Esophagus muscularis mucosa (tissue), 4 donors: ENCODE measurements at regions not wholly inside any gene's neighbourhood (a gene's known extent, or its start where the extent isn't known, plus 50 kb on each side); places are given as distances from the start of the nearest gene placed in this dataset.
"Not testable (repeated sequence)": the region's sequence is repeated elsewhere in the genome, so short reads cannot be mapped to it uniquely, and the experiment has no call there.

ENCODE experiments used
- DNase-seq: peaks from one replicate; pipeline ENCODE4 v3.0.0-alpha.2; 2017; ENCODE audit errors: extremely low spot score
- H3K27ac ChIP-seq, 4 donors: fragments of 200-600 bp; sonication (generic); replicated peaks in 1 of 4; 1 replicate in 3 of 4; 2 replicates in 1 of 4; pipeline ENCODE4 v1.5.1; 2016 to 2019; ENCODE audit warnings: mild to moderate bottlenecking in 1 of 4
- H3K27me3 ChIP-seq, 4 donors: fragments of 200-600 bp; sonication (generic); one replicate each; pipeline versions ENCODE4 v1.5.1 to v1.6.0; 2016 to 2019
- H3K36me3 ChIP-seq, 4 donors: fragments of 200-600 bp; sonication (generic); one replicate each; pipeline ENCODE4 v1.5.1; 2016 to 2019
- H3K4me1 ChIP-seq, 4 donors: fragments of 200-600 bp; sonication (generic); one replicate each; pipeline ENCODE4 v1.5.1; 2016 to 2019
- H3K4me3 ChIP-seq, 4 donors: fragments of 200-600 bp; sonication (generic); 1 replicate in 2 of 4; 2 replicates in 2 of 4; pipeline ENCODE4 v1.5.1; 2016 to 2019; ENCODE audit warnings: mild to moderate bottlenecking in 4 of 4, moderate library complexity in 1 of 4
- H3K9me3 ChIP-seq, 4 donors: fragments of 200-600 bp; sonication (generic); 1 replicate in 3 of 4; 2 replicates in 1 of 4; pipeline ENCODE4 v1.5.1; 2016 to 2019
- CTCF ChIP-seq, 3 experiments: fragments of 200-600 bp in 2 of 3; fragments of 450-650 bp in 1 of 3; sonication (generic) in 2 of 3; IDR thresholded peaks; one replicate each; pipeline ENCODE4 v1.5.1; 2017 to 2019; ENCODE audit warnings: antibody characterized with exemption in 3 of 3, mild to moderate bottlenecking in 2 of 3, moderate library complexity in 1 of 3
- EP300 ChIP-seq: sonication (generic); formaldehyde crosslinking; IDR thresholded peaks from one replicate; pipeline ENCODE4 v1.6.1; 2017; ENCODE audit warnings: antibody characterized with exemption
- POLR2A ChIP-seq: fragments of 450-650 bp; IDR thresholded peaks from one replicate; pipeline ENCODE4 v1.6.1; 2017; ENCODE audit warnings: antibody characterized with exemption, moderate library complexity, mild to moderate bottlenecking, low read depth
- POLR2AphosphoS5 ChIP-seq, 2 donors: sonication (generic); formaldehyde crosslinking; IDR thresholded peaks; one replicate each; pipeline ENCODE4 v1.6.1; 2017; ENCODE audit warnings: antibody characterized with exemption in 2 of 2
- WGBS: methylation state at CpG from one replicate; pipeline ENCODE4 v1.1.5; 2018; 5-methylcytosine and 5-hydroxymethylcytosine counted together
- intact Hi-C: fragments of 100-400 bp; cut with DNase I; formaldehyde crosslinking; loops from one replicate; pipeline ENCODE4 v1.15.1; 2023

GRCh38 chr7:53607961-53608360 is 572.5 kb downstream of the POM121L12 start:
- Histone ChIP-seq H3K4me1 (no peaks in the 10 kb centered on the region), H3K27ac (no peak overlapping the region), H3K27me3 (no peaks in the 10 kb centered on the region), H3K36me3 (no peaks in the 10 kb centered on the region), H3K4me3 (no peak overlapping the region), H3K9me3 (no peaks in the 10 kb centered on the region)
- no peak for TF ChIP-seq POLR2AphosphoS5 (IDR thresholded peaks at IDR 0.05)
- TF ChIP-seq POLR2A = no peak
- TF ChIP-seq EP300 = no peak
- TF ChIP-seq CTCF (IDR thresholded peaks at IDR 0.05) = no peak
- intact Hi-C loops = no loop called here
- no peak for DNase-seq
- WGBS = 90% methylated on average over 1 of the region's 1 CpG

- Histone ChIP-seq H3K4me1 (no peaks in the 10 kb centered on the region), H3K4me3 (no peak overlapping the region), H3K27me3 (no peaks in the 10 kb centered on the region), H3K36me3 (no peaks in the 10 kb centered on the region), H3K9me3 (no peaks in the 10 kb centered on the region), H3K27ac (no peak overlapping the region)
- TF ChIP-seq CTCF (IDR thresholded peaks at IDR 0.05) (no peak), POLR2AphosphoS5 (IDR thresholded peaks at IDR 0.05) (no peak), POLR2A (no peak), EP300 (no peak)
- 100% methylated on average over 1 of the region's 1 CpG for WGBS
- intact Hi-C loops = no loop called here
- no peak for DNase-seq
These were observed 573.8 kb downstream of the POM121L12 start for GRCh38 chr7:53609185-53609584.

- H3K9me3 ChIP-seq = no peaks in the 10 kb centered on the region
- H3K4me1 ChIP-seq = no peaks in the 10 kb centered on the region
- no peaks in the 10 kb centered on the region for H3K36me3 ChIP-seq
- H3K27me3 ChIP-seq = no peaks in the 10 kb centered on the region
- H3K27ac ChIP-seq = no peak overlapping the region
- TF ChIP-seq EP300 = no peak
- no peak for TF ChIP-seq POLR2AphosphoS5 (IDR thresholded peaks at IDR 0.05)
- no peak for TF ChIP-seq POLR2A
- no peak for TF ChIP-seq CTCF (IDR thresholded peaks at IDR 0.05)
- H3K4me3 ChIP-seq = no peak overlapping the region
- no peak for DNase-seq
- WGBS = 83% methylated on average over 3 of the region's 3 CpGs
- intact Hi-C loops = no loop called here
These were observed 575.6 kb downstream of the POM121L12 start for GRCh38 chr7:53611043-53611442.

- no peak for DNase-seq
- Histone ChIP-seq H3K27me3 (no peaks in the 10 kb centered on the region), H3K4me3 (no peak overlapping the region), H3K4me1 (no peaks in the 10 kb centered on the region), H3K27ac (no peak overlapping the region), H3K9me3 (no peaks in the 10 kb centered on the region), H3K36me3 (no peaks in the 10 kb centered on the region)
- TF ChIP-seq POLR2A (no peak), EP300 (no peak), POLR2AphosphoS5 (IDR thresholded peaks at IDR 0.05) (no peak), CTCF (IDR thresholded peaks at IDR 0.05) (no peak)
- 79% methylated on average over 4 of the region's 4 CpGs for WGBS
- intact Hi-C loops = no loop called here
These were observed 588.9 kb downstream of the POM121L12 start for GRCh38 chr7:53624356-53624755.

- H3K9me3 ChIP-seq = no peaks in the 10 kb centered on the region
- H3K27me3 ChIP-seq = no peaks in the 10 kb centered on the region
- H3K27ac ChIP-seq = no peak overlapping the region
- no peaks in the 10 kb centered on the region for H3K36me3 ChIP-seq
- WGBS = 72% methylated on average over 6 of the region's 6 CpGs
- no peak overlapping the region for H3K4me3 ChIP-seq
- intact Hi-C loops = no loop called here
- no peak for DNase-seq
- TF ChIP-seq POLR2AphosphoS5 (IDR thresholded peaks at IDR 0.05) (no peak), CTCF (IDR thresholded peaks at IDR 0.05) (no peak), POLR2A (no peak), EP300 (no peak)
- H3K4me1 ChIP-seq = no peaks in the 10 kb centered on the region
These were observed 593.3 kb downstream of the POM121L12 start for GRCh38 chr7:53628775-53629174.

- H3K27me3 ChIP-seq, H3K4me3 ChIP-seq, DNase-seq, intact Hi-C loops, H3K4me1 ChIP-seq, H3K27ac ChIP-seq, H3K36me3 ChIP-seq: not testable (repeated sequence)
- 75% methylated on average over 2 of the region's 5 CpGs for WGBS
- peaks cover 0 to 10% (median 4%) of the 10 kb centered on the region in 4 donors for H3K9me3 ChIP-seq
These were observed 599.8 kb downstream of the POM121L12 start for GRCh38 chr7:53635251-53635650.
